GM18907 (cell line): ENCODE measurements at regions not wholly inside any gene's neighbourhood (a gene's known extent, or its start where the extent isn't known, plus 50 kb on each side); places are given as distances from the start of the nearest gene placed in this dataset.

ENCODE experiments used
- ATAC-seq: cut with Tn5 transposase; IDR thresholded peaks from one replicate; pipeline ENCODE4 v1.9.1; 2021; ENCODE audit warnings: mild to moderate bottlenecking, moderate library complexity; ENCODE audit not compliant: unreplicated experiment

DNA sequence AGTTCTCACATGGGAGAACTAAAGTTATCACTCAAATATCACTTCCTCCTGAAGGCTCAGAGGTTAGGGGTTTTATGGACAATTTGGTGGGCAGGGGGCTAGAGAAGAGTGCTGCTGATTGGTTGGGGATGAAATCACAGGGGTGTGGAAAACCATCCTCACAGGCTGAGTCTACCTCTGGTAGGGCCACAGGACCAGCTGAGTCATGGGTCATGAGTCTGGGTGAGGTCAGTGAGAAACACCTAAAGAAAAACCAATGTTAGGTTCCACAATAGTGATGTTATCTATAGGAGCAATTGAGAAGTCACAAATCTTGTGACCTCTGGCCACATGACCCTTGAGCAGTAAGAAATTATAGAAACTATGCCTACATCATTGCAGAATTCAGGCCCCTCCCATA, 203.3 kb upstream of the TARS1 start:
- no peak for ATAC-seq

DNA sequence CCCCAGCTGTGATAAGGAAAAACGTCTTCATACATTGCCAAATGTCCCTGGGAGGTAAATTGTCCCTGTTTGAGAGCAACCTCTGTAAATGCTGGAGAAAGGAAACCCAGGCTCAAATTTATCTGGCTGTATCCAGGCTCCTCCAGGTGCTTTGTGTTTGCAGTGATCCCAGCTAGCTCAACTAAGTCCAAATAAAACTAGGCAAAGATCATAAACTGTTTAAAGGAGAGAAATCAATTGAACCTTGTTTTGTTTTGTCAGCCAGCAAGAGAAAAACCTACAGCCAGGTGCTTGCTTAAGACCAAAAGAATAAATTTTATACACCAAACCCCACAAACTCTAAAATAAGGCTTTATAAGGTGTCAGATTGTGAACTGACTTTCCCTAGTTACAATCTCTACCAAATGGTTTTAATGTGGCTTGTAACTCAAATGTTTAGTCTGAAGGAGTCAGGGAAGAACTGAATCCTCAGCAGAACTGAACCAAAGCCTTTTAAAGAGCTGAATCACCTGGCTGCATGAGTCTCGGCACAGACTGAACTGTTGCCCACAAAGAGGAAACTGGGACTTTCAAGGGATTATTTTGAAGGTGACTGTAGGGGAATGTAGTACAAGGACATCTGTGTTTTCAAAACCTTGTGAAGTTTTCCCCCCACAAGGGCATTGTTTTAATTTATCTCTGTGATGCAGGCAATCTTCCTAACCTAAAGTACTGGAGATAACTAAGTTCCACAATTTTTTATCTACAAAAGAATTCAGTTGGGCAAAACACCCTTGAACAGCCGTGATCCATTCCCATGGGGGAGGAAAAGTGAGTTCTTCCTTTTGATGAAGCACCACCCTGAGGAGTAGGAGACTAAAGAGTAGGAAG, 201.7 kb upstream of the TARS1 start:
- ATAC-seq = no peak

DNA sequence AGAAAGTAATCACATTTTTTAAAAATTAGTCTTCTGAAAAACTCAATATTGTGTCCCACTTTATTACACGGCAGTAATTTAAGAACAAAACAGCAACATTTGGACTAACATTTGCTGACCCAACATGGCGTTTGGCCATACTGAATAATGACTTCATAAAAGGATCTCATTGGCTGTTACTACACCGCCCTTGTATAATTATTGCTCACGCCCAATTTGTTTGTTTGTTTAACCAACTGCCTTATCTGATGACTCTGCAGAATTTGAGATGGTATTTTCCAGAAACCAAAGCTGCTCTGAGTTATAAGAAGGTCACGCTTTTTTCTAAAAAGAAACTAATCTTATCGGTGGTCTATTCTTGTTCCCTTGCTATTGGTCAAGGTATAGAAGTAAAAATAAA, 200.2 kb upstream of the TARS1 start:
- no peak for ATAC-seq

DNA sequence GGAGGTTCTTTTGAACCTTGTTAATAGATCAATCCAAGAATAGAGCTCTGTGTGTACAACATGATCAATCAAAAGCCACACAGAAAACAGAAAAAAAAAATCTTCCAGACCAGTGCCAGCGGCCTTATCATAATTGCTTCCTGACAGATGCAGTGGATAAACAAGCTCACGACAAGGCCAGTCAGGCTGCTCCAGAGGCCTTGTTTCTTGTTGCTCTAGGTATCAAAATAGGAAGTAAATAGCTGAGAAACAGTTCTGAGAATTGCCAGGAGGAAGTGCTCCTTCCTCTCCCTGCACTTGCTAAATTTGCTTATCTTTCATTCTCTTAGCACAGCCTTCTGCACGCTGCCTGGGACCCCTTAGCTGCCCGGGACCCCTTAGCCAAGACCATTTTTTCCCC, 199.0 kb upstream of the TARS1 start:
- peak; percentile 54 for ATAC-seq

DNA sequence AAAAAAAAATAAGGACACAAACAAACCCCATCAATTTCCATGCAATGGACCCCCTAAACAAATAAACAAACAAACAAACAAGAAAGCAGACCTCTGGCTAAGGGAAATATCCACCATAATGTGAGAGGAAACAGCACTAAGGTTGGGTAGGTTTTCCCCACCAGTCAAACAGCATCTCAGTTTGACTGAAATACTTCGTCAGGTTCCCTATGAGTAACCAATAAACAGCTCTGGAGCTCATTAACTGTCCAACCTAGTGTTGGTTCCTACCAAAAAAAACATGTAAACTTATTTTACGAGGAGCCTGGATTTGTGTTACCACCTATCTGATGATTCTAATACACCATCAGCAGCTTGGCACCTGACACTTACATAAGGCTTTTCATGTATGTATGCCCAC, 198.5 kb upstream of the TARS1 start:
- ATAC-seq = no peak

DNA sequence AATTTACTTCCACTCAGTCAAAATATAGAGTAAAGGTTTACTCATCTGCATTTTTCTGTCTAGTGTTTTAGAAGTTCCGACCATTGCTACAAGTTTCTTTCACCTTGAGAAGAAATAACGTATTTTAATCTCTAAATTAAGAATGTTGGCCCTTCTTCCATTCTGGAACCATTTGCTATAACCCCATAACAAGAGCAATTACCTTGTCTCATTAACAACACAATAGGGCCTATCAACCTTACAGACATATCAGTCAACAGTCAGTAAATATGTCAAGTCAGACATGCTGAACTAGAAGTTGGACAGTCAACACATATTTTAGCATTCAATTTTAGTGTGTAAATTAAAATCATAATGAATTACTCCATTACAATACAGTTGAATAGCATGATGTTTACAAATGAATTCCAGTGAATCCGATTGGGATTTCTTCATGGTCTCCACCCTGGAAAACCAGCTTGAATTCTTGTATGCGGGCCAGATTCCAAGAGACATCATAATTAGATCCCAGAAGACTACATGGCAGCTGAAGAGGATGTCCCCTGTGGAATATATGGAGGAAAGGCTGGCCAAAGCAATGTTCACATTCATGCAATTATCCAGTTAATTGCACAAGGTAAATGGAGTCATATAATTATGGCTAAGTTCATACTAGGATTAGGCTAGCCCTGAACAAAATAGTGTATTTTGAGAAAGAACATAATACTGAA, 196.2 kb upstream of the TARS1 start:
- ATAC-seq = no peak

DNA sequence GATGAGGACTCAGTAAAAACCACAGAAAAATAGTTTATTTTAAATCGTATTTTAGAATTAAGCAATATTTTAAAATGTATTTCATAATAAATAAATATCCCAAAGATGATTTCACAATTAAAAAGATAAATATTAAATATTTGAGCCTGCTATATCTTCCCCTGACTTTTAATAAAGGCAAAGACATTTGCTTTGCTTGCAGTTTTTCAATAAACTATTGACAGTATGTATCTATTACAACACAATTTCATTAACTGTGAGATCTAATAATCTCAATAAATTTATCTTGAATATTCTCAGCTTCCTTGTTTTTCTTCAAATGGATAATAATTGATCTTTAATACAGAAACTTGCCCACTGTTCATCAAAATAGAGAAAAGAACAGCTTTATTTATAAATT, 186.2 kb upstream of the TARS1 start:
- no peak for ATAC-seq

DNA sequence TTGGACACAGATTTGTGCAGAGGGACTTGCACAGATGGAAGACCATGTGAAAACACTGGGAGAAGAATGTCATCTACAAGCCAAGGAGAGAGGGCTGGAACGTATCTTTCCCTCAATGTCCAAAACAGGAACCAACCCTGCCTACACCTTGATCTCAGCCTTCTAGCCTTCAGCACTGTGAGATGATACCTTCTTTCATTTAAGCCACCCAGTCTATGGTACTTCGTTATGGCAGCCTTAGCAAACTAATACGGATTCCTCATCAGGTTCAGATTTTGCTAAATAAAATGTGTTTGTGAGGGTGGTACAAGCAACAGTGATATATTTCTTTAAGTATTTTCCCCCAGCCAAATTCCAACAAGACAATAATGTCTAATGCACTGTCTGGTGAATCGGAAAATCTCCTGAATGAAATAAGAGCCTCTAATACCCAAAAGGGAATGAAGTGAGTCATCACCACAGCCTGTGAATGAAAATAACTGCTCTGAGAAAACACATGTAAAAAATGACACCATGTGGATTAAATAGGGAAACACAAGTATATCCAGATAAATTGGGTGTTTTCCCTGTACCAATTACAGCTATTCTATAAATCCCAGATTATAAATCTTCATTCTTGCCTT, 182.8 kb upstream of the TARS1 start:
- ATAC-seq = no peak

DNA sequence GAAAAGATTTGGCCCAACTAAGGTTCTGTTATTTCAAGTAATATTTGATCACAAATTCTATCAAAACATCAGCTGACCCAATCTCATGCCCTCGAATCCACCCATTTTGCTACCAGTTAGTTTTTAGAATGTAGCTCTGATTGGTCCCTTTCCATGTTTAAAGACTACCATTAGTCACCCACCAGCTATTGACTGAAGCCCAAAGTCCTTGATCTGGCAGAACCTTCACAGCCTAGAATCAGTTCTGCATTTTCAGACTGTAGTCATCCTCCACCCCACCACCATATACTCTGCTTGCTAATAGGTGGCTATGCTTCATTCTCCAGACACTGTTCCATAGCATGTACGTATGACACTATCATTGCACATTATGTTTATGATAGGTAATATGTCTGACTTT, 182.2 kb upstream of the TARS1 start:
- ATAC-seq = no peak

DNA sequence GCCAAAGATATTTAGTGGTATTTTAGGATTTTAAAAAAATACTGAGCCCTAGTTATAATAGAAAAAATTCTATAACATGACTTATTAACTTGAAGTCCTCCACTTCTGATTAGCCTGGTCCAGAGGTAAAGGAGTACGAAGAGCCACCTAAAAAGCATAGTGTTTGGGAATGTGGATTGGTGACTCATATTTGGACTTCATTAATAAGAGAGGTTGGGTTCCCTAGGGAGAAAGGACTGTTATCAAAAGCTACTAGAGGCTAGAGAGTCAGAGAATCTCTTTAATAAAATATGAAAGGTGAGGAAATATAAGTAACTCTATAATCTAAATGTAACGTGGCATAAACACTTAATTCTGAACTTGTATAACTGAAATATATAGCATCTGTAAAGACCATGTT, 180.7 kb upstream of the TARS1 start:
- ATAC-seq = no peak

DNA sequence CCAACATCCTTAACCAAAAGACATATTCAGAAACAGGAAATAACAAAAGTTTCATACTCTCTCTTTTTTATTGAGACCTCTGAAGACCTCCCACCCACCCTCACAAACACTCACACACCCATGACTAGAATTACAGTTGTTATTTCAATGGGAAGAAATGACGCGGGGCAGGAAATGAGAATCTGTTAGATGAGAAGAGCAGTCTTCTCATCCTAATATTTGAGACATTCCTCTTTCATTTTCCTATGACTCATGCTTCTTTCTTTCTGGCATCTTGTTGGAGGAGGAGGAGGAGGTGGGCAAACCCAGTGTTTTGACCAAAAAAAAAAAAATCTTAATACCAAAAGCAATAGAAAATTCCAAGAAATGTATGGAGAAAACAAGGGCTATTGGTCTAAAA, 179.5 kb upstream of the TARS1 start:
- ATAC-seq = no peak

DNA sequence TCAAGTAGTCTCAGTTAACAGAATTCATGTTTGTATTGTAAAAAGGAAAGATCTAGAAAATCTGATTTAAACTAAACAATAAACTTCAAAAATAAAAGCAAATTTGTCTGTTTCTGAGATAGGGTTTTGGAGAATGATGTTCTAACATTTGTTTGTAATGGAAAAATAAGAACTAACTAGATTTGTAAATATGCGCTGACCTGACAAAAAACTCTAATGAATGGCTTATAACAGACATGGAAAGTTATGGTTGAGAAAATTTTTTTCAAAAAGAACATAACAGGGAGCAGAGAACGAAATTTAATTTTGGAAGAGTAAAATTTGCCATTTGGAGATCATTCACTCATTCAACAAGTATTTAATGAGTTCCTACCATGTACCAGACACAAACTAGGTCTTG, 179.0 kb upstream of the TARS1 start:
- no peak for ATAC-seq

DNA sequence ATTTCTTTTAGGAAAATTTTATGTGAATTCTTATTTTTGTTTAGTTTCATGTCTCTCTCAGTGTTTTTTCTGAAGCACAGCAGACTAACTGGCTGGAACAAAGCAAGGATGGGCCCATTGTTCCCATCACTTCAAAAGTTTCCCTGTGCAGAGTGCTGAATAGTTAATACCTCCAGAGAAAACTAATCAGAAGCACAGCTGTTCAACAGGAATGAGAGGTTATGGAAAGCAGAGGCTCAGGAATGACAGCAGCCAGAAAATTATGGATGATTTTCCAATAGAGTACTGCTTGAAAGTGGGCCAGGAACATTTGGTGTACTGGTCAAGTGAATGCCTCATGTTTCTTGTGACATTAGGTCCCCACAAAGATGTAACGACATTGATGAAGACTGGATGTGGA, 173.0 kb upstream of the TARS1 start:
- no peak for ATAC-seq

DNA sequence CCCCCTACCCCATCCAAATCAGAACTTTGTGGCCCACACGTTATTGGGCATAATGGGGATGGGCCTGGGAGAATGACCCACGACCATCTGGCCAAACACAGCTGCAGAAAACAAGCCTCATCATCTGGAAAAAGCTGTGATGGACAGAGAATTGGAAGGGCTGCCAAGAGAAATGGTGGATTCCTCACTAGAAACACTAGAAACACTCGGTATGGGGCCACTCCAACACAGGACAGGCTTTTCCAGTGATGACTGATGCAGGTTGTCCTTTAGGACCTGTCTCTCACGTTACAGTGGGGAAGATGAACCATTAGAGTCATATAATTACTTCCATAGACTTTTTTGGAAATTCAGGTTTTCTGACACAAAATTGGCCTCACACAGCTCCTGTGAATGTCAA, 172.4 kb upstream of the TARS1 start:
- ATAC-seq = no peak

DNA sequence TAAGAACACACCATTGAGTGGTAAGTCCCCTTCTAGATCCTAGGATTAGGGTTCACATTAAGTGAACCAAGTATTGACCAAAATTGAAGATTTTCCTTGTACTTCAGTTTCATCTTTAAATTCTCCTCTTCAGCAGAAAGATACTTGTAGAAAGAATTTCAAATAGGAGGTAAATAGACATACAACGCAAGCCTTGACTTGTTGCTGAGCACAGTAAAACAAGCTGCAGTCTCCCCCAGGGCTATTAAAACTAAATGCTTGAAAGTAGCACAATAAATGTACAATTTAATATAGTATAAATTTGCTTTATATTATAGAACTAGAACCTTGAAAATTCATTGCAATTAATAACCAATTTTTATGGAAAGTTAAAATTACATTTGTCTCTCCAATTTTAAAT, 170.1 kb upstream of the TARS1 start:
- ATAC-seq = no peak

DNA sequence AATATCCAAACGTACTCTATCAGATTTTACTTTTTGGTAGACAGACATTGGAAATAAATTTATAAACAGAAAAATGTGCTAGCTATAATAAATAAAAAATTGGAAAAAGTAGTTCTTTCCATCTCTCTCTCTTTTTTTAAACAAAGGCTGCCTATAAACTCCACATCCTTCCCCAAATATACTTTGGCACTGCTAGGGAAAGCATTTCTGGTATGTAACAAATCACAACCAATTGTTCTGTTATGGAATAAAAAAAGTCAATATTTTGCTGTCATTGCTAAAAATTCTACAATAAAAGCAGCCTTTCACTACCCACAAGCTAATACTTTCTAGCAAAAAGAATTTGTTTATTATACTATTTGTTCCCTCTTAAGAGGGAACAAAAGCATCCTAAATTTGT, 169.2 kb upstream of the TARS1 start:
- ATAC-seq = no peak

DNA sequence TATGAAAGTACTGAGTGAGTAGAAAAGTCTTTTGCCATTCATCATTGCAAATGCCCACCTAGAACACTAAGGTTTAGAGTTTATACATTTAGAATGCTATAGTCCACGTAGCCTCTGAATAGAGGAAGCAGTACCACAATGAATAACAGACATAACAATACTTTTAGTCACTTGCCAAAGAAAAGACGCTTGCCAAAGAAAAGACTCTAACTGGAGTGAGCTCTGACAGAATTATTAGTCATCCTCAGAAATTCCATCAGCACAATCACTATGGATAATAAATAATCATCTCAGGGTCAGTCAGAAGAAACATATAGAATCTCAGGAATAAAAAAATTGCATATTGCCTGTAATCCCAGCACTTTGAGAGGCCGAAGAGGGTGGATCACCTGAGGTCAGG, 168.5 kb upstream of the TARS1 start:
- no peak for ATAC-seq

DNA sequence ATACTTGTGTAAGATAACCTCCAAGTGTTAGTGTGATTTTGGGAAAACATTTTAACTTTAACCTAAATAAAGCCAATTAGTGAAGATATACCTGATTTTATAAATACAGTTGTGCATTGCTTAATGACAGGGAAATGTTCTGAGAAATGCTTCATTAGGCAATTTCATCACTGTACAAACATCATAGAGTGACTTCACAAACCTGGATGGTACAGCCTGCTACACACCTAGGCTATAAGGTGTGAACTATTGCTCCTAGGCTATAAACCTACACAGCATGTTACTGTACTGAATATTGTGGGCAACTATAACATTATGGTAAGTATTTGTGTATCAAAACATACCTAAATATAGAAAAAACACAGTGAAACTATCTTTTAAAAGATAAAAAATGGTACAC, 166.8 kb upstream of the TARS1 start:
- ATAC-seq = no peak

DNA sequence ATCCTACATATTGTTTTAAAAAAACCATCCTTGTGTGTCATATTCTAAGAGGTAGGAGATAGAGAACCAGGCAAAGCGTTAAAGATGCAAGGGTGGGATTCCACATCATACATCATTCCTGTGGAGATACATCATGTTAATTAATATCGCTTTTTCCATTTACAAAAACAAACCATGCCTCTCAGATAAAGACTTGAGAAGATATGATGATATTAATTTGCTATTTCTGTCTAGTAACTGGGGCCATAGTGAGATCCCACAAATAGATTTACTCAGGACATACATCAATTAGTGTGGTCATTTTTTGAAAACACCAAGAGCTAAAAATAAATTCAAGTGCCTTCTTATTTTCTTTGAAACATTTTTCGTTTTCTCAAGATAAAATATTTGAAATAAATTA, 165.4 kb upstream of the TARS1 start:
- no peak for ATAC-seq

DNA sequence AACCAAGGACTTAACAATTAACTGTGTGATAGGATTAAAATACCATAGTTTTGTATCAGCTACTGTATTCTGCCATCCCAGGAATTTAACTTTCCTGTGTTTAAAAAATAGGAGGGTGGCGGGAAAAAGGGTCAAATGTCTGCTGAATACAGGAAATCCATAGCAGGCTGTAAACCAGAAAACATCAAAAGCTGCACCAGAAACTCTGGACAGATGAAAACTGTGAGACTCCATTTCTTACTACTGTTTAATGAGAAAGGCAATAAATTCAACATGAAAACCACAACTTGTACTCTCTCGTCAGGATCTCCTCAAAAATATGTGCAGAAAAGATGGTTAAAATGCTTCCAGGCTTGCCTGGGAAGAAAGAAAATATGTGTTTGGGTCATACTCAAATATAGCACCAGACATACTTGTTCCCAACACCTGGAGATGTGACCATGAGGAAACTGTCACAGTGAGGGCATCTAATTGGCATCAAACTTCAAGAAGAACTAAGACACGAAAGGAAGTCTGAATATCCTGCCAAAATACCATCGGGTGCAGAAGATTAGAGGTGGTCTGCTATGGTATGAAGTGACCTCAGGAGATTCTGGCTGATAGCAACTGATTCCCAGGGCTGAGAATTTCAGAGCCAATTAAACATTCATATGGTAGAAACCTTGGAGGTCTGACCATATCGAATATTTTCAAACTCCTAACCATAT, 164.7 kb upstream of the TARS1 start:
- ATAC-seq = no peak

DNA sequence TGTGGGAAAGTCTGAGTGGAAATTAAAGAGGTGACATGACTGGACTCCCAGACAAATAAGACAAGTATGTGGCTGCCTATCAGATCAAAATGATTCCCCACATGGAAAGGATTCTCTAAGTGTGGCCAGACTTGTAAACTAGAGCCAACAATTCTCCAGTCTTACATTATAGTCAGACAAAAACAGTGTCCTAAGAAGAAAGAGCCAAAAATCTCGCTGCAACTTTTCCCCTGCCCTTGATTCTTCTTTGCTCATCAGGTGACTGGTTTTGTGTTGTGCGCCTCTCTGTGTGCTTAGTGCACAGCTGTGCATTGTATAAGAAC, 164.2 kb upstream of the TARS1 start:
- no peak for ATAC-seq
